IPS-20b (cell line): ENCODE measurements at regions not wholly inside any gene's neighbourhood (a gene's known extent, or its start where the extent isn't known, plus 50 kb on each side); places are given as distances from the start of the nearest gene placed in this dataset.

Experiments used
- H3K27ac ChIP-seq: one replicate; pipeline ENCODE4 v1.5.1; 2013; ENCODE audit warnings: low read length
- H3K27me3 ChIP-seq: 2 replicates; pipeline ENCODE4 v1.6.1; 2013; ENCODE audit warnings: mild to moderate bottlenecking, low read length, inconsistent platforms; ENCODE audit not compliant: insufficient read depth
- H3K36me3 ChIP-seq: 2 replicates; pipeline ENCODE4 v1.6.1; 2013; ENCODE audit warnings: low read depth, mild to moderate bottlenecking, inconsistent platforms, low read length, moderate library complexity; ENCODE audit not compliant: insufficient read depth
- H3K4me1 ChIP-seq: 2 replicates; pipeline ENCODE4 v1.6.1; 2013; ENCODE audit warnings: mild to moderate bottlenecking, control low read depth, inconsistent platforms, low read length, moderate library complexity; ENCODE audit not compliant: insufficient read depth
- H3K4me3 ChIP-seq: 2 replicates; pipeline ENCODE4 v1.5.1; 2013; ENCODE audit warnings: mild to moderate bottlenecking, low read length, inconsistent platforms
- H3K9ac ChIP-seq: 2 replicates; pipeline ENCODE4 v1.6.1; 2013; ENCODE audit warnings: low read depth, mild to moderate bottlenecking, inconsistent platforms, low read length, moderate library complexity
- H3K9me3 ChIP-seq: 2 replicates; pipeline ENCODE4 v1.6.1; 2013; ENCODE audit warnings: mild to moderate bottlenecking, low read depth, low read length, inconsistent platforms; ENCODE audit not compliant: insufficient read depth

GRCh38 chr6:126529637-126530362 is 189.9 kb downstream of the CENPW start:
- Histone ChIP-seq H3K4me3 (no peak overlapping the region), H3K27me3 (no peaks in the 10 kb centered on the region), H3K36me3 (no peaks in the 10 kb centered on the region), H3K4me1 (peaks cover 4% of the 10 kb centered on the region; the same call in 1 of the 2 replicates), H3K9me3 (no peaks in the 10 kb centered on the region), H3K9ac (no peak overlapping the region), H3K27ac (no peak overlapping the region)

GRCh38 chr6:126530775-126531174 is 190.9 kb downstream of the CENPW start:
- H3K4me3 ChIP-seq: no peak overlapping the region
- no peak overlapping the region for H3K27ac ChIP-seq
- peaks cover 4% of the 10 kb centered on the region; the same call in 1 of the 2 replicates for H3K4me1 ChIP-seq
- no peaks in the 10 kb centered on the region for H3K9me3 ChIP-seq
- H3K9ac ChIP-seq: no peak overlapping the region
- no peaks in the 10 kb centered on the region for H3K36me3 ChIP-seq
- H3K27me3 ChIP-seq: no peaks in the 10 kb centered on the region

GRCh38 chr6:126531286-126531685 is 191.4 kb downstream of the CENPW start:
- Histone ChIP-seq H3K27me3 (no peaks in the 10 kb centered on the region), H3K27ac (no peak overlapping the region), H3K9me3 (no peaks in the 10 kb centered on the region), H3K4me3 (no peak overlapping the region), H3K36me3 (no peaks in the 10 kb centered on the region), H3K4me1 (peaks cover 4% of the 10 kb centered on the region; the same call in 1 of the 2 replicates), H3K9ac (no peak overlapping the region)

GRCh38 chr6:126531840-126532239 is 191.9 kb downstream of the CENPW start:
- Histone ChIP-seq H3K9me3 (no peaks in the 10 kb centered on the region), H3K27me3 (no peaks in the 10 kb centered on the region), H3K9ac (no peak overlapping the region), H3K4me3 (no peak overlapping the region), H3K4me1 (0 out of 2 replicates have a peak, but pooled peaks cover 4% of the 10 kb centered on the region), H3K27ac (no peak overlapping the region), H3K36me3 (no peaks in the 10 kb centered on the region)

- 0 out of 2 replicates have a peak, but pooled peaks cover 4% of the 10 kb centered on the region for H3K4me1 ChIP-seq
- no peaks in the 10 kb centered on the region for H3K9me3 ChIP-seq
- H3K36me3 ChIP-seq: no peaks in the 10 kb centered on the region
- H3K27me3 ChIP-seq: no peaks in the 10 kb centered on the region
- no peak overlapping the region for H3K4me3 ChIP-seq
- H3K27ac ChIP-seq: no peak overlapping the region
- no peak overlapping the region for H3K9ac ChIP-seq
Observed at GRCh38 chr6:126534401-126534800, 194.5 kb downstream of the CENPW start.

- H3K4me1 ChIP-seq: 0 out of 2 replicates have a peak, but pooled peaks cover 4% of the 10 kb centered on the region
- H3K9me3 ChIP-seq: no peaks in the 10 kb centered on the region
- H3K27me3 ChIP-seq: no peaks in the 10 kb centered on the region
- no peaks in the 10 kb centered on the region for H3K36me3 ChIP-seq
- H3K4me3 ChIP-seq: no peak overlapping the region
- H3K27ac ChIP-seq: no peak overlapping the region
- no peak overlapping the region for H3K9ac ChIP-seq
Observed at GRCh38 chr6:126535138-126535537, 195.2 kb downstream of the CENPW start.

GRCh38 chr6:126535595-126535994 is 195.7 kb downstream of the CENPW start:
- Histone ChIP-seq H3K9ac (no peak overlapping the region), H3K27ac (no peak overlapping the region), H3K9me3 (no peaks in the 10 kb centered on the region), H3K4me3 (no peak overlapping the region), H3K27me3 (no peaks in the 10 kb centered on the region), H3K4me1 (0 out of 2 replicates have a peak, but pooled peaks cover 4% of the 10 kb centered on the region), H3K36me3 (no peaks in the 10 kb centered on the region)

- H3K4me3 ChIP-seq: no peak overlapping the region
- H3K4me1 ChIP-seq: no peaks in the 10 kb centered on the region
- no peak overlapping the region for H3K27ac ChIP-seq
- H3K27me3 ChIP-seq: no peaks in the 10 kb centered on the region
- H3K36me3 ChIP-seq: no peaks in the 10 kb centered on the region
- H3K9ac ChIP-seq: no peak overlapping the region
- H3K9me3 ChIP-seq: no peaks in the 10 kb centered on the region
Observed at GRCh38 chr6:126537061-126537816, 197.3 kb downstream of the CENPW start.

- H3K9ac ChIP-seq: no peak overlapping the region
- no peaks in the 10 kb centered on the region for H3K27me3 ChIP-seq
- no peaks in the 10 kb centered on the region for H3K4me1 ChIP-seq
- no peak overlapping the region for H3K27ac ChIP-seq
- H3K4me3 ChIP-seq: no peak overlapping the region
- H3K36me3 ChIP-seq: no peaks in the 10 kb centered on the region
- no peaks in the 10 kb centered on the region for H3K9me3 ChIP-seq
Observed at GRCh38 chr6:126539022-126539421, 199.1 kb downstream of the CENPW start.

GRCh38 chr6:126540161-126540560 is 200.2 kb downstream of the CENPW start:
- H3K4me3 ChIP-seq: no peak overlapping the region
- H3K27ac ChIP-seq: no peak overlapping the region
- H3K27me3 ChIP-seq: no peaks in the 10 kb centered on the region
- H3K9me3 ChIP-seq: no peaks in the 10 kb centered on the region
- no peaks in the 10 kb centered on the region for H3K36me3 ChIP-seq
- H3K9ac ChIP-seq: no peak overlapping the region
- H3K4me1 ChIP-seq: no peaks in the 10 kb centered on the region

- no peak overlapping the region for H3K4me3 ChIP-seq
- no peaks in the 10 kb centered on the region for H3K27me3 ChIP-seq
- no peaks in the 10 kb centered on the region for H3K4me1 ChIP-seq
- no peaks in the 10 kb centered on the region for H3K9me3 ChIP-seq
- H3K36me3 ChIP-seq: no peaks in the 10 kb centered on the region
- no peak overlapping the region for H3K27ac ChIP-seq
- no peak overlapping the region for H3K9ac ChIP-seq
Observed at GRCh38 chr6:126541806-126542491, 202.0 kb downstream of the CENPW start.
